ENCODE measurements at regions not wholly inside any gene's neighbourhood (a gene's known extent, or its start where the extent isn't known, plus 50 kb on each side); places are given as distances from the start of the nearest gene placed in this dataset.

GRCh38 chr4:140316799-140317198 is 56.6 kb upstream of the SCOC start:
- no peak for DNase-seq (ENCODE audit: extremely low read depth in 1 of 11, low read depth in 9 of 11, low spot score in 4 of 11)

- no peak for DNase-seq (ENCODE audit: extremely low read depth in 1 of 11, low read depth in 9 of 11, low spot score in 4 of 11)
These were observed 57.5 kb upstream of the SCOC start for GRCh38 chr4:140315970-140316369.

- DNase-seq (ENCODE audit: extremely low read depth in 1 of 11, low read depth in 9 of 11, low spot score in 4 of 11): no peak
These were observed 58.0 kb upstream of the SCOC start for GRCh38 chr4:140315438-140315837.

- no peak for DNase-seq (ENCODE audit: extremely low read depth in 1 of 11, low read depth in 9 of 11, low spot score in 4 of 11)
These were observed 58.4 kb upstream of the SCOC start for GRCh38 chr4:140315019-140315418.

- DNase-seq (ENCODE audit: extremely low read depth in 1 of 11, low read depth in 9 of 11, low spot score in 4 of 11): no peak
These were observed 61.3 kb upstream of the SCOC start for GRCh38 chr4:140312100-140312499.

- DNase-seq (ENCODE audit: extremely low read depth in 1 of 11, low read depth in 9 of 11, low spot score in 4 of 11): no peak
These were observed 62.1 kb upstream of the SCOC start for GRCh38 chr4:140311257-140311835.

GRCh38 chr4:140309124-140309870 is 64.1 kb upstream of the SCOC start:
- no peak for DNase-seq (ENCODE audit: extremely low read depth in 1 of 11, low read depth in 9 of 11, low spot score in 4 of 11)

- DNase-seq (ENCODE audit: extremely low read depth in 1 of 11, low read depth in 9 of 11, low spot score in 4 of 11): no peak
These were observed 64.9 kb upstream of the SCOC start for GRCh38 chr4:140308366-140309123.

- no peak for DNase-seq (ENCODE audit: extremely low read depth in 1 of 11, low read depth in 9 of 11, low spot score in 4 of 11)
These were observed 68.4 kb upstream of the SCOC start for GRCh38 chr4:140305053-140305452.

- DNase-seq (ENCODE audit: extremely low read depth in 1 of 11, low read depth in 9 of 11, low spot score in 4 of 11): no peak
These were observed 69.1 kb upstream of the SCOC start for GRCh38 chr4:140304346-140304745.

- DNase-seq (ENCODE audit: extremely low read depth in 1 of 11, low read depth in 9 of 11, low spot score in 4 of 11): no peak
These were observed 71.1 kb upstream of the SCOC start for GRCh38 chr4:140302151-140302859.

- no peak for DNase-seq (ENCODE audit: extremely low read depth in 1 of 11, low read depth in 9 of 11, low spot score in 4 of 11)
These were observed 73.0 kb upstream of the SCOC start for GRCh38 chr4:140300271-140300970.

- DNase-seq (ENCODE audit: extremely low read depth in 1 of 11, low read depth in 9 of 11, low spot score in 4 of 11): no peak
These were observed 75.4 kb upstream of the SCOC start for GRCh38 chr4:140298001-140298400.

GRCh38 chr4:140297221-140297570 is 76.2 kb upstream of the SCOC start:
- no peak for DNase-seq (ENCODE audit: extremely low read depth in 1 of 11, low read depth in 9 of 11, low spot score in 4 of 11)

GRCh38 chr4:140296335-140297220 is 76.9 kb upstream of the SCOC start:
- peak in 1 of 11 donors; percentile 27 for DNase-seq (ENCODE audit: extremely low read depth in 1 of 11, low read depth in 9 of 11, low spot score in 4 of 11)

GRCh38 chr4:140293979-140294378 is 79.5 kb upstream of the SCOC start:
- no peak for DNase-seq (ENCODE audit: extremely low read depth in 1 of 11, low read depth in 9 of 11, low spot score in 4 of 11)

GRCh38 chr4:140291259-140291658 is 82.2 kb upstream of the SCOC start:
- no peak for DNase-seq (ENCODE audit: extremely low read depth in 1 of 11, low read depth in 9 of 11, low spot score in 4 of 11)

- no peak for DNase-seq (ENCODE audit: extremely low read depth in 1 of 11, low read depth in 9 of 11, low spot score in 4 of 11)
These were observed 84.0 kb upstream of the SCOC start for GRCh38 chr4:140289486-140289885.

Data from renal cortex interstitium (tissue), 11 donors.